ENCODE measurements at regions not wholly inside any gene's neighbourhood (a gene's known extent, or its start where the extent isn't known, plus 50 kb on each side); places are given as distances from the start of the nearest gene placed in this dataset.

DNA sequence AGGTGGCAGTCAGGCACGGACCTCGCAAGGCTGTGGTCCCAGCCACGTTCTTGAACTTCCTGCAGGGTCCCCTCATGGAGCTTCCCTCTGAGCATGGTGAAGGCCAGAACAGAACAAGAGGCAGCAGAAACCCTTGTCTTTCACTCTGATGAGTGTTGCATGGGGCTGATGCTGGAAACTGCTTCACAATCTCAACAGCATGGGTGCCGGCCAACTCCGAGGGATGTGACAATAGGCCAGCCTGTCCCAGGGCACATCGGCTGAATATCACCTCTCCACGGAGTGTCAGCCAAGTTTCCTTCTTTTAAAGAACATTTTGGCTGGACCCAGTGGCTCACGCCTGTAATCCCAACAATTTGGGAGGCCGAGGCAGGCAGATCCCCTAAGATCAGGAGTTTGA lies 173.9 kb downstream of the FOXO1 start:
- no peak for DNase-seq

DNA sequence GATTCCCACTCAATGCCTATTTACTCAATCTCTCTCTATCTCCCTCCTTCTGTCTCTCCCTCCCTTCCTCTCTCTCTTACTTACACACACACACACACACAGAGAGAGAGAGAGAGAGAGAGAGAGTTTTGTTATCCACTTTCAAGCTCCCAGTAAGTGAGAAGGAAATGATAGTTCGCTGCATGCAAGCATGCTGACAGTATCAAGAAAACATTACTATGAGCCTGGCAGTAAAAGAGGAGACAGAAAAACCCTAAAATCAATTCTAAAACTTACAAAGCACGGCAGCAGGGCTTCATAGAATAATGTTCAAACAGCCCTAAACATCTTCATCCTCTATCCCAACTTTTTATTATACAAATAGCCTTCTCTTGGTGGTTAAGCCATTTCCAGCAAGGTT lies 171.9 kb downstream of the FOXO1 start:
- no peak for DNase-seq

DNA sequence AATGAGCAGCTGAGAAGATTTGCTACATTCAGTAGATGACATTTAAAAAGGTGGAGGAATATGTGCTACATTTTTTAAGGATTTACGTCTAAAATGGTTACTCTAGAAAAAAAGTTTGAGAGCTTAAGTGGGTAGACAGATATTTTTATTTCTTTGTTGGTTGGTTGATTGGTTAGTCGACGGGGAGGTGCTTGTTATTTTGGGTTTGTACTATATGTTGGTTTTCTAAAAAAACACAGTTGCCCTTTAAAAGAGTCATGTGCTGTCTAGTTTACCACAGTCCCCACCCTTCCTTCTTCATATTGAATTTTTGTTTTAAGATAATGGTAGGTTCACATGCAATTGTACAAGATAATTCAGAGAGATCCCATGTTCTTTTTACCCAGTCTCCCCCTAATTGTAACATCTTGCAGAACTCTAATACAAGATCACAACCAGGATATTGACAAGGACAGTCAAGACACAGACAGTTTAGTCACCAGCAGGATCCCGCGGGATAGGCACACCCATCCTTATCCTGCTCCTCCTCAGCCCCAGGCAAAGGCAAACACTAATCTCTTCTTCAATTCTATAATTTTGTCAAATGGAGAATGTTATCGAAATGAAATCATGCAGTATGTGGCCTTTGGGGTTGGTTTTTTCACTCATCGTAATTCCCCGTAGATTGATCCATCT lies 171.4 kb downstream of the FOXO1 start:
- DNase-seq = no peak

DNA sequence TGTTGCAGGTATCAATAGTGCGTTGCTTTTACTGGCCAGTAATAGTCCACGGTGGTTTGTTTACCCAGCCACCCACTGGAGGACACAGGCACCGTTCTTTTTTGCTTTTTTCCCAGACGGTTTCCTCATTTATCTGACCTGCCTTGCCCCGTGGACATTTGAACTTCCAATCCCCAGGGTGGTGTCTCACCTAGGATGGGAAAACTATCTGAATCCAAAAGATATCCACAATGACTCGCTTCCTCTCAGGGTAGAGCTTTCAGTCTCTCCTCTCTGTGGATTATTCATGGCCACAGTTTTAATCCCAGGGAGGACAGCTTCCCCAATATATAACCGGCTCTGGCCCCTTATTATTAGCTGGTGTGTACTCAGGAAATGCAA lies 170.8 kb downstream of the FOXO1 start:
- DNase-seq = no peak

DNA sequence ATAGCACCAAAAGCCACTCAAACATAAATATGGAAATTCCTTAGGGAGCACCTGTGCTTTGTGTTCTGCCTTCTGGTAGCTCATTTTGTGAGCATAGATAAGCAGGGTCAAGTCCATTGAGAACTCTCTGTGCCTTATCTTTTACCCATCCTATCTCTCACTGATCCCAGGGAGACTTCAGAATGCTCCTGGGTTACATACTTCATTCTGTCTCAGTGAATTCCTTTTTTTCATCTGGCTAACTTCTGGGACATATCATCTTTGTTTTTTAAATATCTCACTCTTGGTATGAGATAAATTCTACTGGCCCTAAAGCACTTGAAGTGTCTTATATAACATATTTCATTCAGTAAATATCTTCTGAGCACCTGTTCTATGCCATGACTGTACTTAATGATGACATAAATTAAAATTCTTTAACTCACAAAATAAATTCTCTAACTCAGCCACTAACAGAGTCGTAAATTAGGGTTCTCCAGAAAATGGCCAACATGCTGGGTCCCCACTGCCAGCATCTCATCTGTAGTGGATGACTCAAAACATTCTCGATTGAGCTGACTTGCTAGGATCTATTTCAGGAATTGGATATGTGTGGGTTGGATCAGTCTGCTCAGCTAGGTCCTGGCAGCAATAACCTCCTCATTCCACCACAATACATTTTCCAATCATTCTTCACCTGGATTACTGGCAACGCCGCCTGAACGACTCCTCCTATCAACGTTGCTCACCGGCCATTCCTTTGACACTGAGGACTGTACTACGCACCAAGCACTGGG lies 170.2 kb downstream of the FOXO1 start:
- DNase-seq = no peak

DNA sequence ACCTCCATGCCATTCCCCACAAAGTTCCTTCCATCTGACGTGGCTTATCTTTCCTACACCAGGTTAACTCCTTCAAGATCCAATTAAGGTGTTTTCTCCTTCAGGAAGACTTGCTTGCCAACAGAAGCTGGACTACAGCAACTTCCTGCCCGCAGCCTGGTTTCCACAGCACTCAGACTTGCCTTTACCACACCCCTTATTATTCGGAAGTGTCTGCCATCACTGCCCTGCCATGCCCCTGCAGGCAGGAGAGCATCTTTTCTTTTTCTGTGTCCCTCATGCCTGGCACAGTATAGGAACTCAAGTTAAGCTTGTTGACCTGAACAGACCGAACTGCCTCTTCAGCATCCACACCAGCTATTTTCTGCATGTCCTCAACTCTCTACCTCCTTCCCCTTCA lies 168.0 kb downstream of the FOXO1 start:
- no peak for DNase-seq

DNA sequence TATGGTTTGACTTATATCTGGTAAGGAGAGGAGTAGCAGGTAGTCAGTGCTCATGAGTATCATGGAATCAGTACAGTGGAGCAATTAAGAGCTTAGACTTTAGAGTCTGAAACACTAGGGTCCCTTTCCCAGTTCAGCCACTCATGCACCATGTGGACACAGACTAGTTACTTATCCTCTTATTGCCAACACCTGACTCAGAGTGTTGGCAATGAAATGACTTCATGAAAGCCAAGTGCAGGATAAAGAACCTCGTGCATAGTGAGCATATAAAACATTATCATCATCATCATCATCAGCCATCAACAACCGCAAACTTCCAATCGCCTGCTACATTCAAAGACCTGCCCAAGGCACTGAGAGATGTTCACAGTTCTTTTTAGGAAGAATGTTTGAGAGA lies 164.2 kb downstream of the FOXO1 start:
- no peak for DNase-seq

- no peak for DNase-seq
Measured at GRCh38 chr13:40503011-40503410, 163.4 kb downstream of the FOXO1 start.

- DNase-seq = no peak
Measured at GRCh38 chr13:40503966-40504591, 162.4 kb downstream of the FOXO1 start.

- no peak for DNase-seq
Measured at GRCh38 chr13:40504641-40505040, 161.8 kb downstream of the FOXO1 start.

GRCh38 chr13:40505196-40505595 lies 161.2 kb downstream of the FOXO1 start:
- no peak for DNase-seq
